ENCODE measurements at regions not wholly inside any gene's neighbourhood (a gene's known extent, or its start where the extent isn't known, plus 50 kb on each side); places are given as distances from the start of the nearest gene placed in this dataset.

DNA sequence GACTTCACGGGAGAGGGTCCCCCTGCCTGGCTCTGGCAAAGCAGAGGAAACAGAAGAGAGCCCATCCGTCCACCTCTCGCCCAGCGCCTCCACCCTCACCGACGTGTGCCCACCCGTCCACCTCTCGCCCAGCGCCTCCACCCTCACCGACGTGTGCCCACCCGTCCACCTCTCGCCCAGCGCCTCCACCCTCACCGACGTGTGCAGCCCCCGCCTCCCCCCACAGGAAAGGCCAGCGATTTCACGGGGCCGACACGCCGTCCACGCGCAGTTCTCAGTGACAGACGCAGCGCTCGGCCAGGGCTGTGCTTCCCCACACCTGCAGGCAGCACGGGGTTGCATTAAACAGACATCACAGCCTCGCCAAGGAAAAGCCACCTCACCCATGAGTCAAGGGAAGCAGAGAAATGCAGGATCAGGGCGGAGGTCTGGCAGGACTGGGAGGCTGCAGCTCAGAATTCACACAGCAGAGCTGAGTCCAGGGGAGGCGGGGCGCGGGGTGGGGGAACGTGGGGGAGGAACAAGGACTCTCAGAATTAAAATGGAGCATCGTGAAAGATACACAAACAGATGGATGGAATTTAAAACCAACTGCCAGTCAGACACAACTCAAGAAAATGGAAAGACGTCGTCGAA lies 377.7 kb downstream of the BRD1 start:
- DNase-seq: no peak

DNA sequence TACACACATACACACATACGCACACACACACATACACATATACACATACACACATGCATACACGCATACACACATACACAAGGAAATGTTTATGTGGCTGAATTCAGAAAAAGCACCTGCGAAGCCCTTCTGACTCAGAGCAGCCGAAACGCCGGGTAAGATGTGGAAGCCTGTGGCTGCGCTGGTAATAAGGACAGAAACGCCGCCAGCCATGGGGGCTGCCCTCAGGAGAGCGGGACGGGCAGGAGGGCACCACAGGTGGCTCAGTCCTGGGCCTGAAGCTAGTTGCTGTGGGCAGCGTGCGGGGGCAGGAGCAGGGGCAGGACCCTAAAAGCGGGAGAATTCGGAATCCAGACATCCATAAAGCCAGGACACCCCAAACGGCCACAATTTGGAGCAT lies 378.3 kb downstream of the BRD1 start:
- no peak for DNase-seq

DNA sequence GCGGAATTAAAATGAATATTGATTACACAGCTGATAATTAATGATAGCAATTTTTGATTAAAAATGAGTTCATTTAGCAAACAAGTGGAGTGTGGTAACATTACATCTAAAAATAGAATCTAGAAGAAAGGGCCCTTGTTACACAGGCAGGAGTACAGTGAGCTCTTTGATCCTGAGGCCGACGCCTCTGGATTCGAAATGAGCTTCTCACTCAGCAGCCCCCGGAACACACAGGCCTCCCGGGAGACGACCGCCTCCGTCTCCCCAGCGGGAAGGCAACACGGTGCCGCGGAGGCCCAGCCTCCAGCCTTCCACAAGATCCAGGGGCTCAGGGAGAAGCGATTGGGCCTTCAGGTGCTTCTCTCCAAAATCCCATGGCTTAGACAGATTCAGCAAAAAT lies 379.1 kb downstream of the BRD1 start:
- no peak for DNase-seq

DNA sequence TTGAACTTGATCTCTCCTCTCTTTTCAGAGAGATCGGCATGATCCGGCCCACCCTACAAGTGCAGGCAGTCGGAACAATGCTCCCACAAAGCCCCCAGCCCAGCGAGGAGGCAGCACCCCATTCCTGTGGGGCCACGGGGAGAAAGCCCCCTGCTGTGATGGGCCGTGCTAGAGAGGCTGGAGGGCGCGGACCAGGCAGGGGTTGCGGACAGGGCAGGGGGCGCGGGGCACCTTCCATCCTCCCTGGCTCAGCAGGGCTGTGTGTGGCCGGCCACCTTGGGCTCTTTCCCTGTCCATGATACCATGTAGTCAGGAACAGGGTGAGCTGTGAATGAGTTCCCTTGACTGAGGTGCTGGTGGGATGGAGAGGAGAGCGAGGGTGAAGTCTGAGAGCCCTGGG lies 379.8 kb downstream of the BRD1 start:
- no peak for DNase-seq

DNA sequence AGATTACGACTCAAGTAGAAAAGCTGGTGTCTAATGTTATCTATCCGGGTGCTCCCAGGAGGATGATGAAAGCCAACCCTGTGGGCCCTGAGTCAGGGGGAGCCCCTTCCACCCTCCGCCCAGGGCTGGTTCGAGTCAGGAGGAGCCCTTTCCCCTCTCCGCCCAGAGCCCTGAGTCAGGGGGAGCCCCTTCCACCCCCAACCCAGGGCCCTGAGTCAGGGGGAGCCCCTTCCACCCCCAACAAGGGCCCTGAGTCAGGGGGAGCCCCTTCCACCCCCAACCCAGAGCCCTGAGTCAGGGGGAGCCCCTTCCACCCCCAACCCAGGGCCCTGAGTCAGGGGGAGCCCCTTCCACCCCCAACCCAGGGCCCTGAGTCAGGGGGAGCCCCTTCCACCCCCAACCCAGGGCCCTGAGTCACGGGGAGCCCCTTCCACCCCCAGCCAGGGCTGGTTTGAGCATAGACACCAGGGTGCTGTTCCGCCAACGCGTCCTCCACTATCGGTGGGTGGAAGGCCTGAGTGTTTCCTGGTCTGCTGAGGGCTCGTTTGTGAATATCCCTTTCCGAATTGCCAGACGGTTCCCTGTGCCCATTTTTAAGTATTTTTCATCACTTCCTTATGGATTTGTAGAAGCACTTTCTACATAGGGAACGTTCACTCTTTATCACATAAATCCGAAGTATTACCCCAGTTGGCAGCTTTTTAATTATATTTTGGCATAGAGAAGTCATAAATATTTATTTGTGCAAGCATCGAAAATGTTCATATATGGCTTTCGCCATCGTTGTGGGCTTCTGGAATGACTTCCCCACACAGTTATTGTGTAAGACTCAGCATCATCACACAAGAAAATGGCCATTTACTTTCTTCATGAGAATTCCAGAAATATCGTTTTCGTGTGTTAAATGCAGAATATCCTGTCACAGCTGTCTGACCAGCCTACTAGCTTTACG lies 380.6 kb downstream of the BRD1 start:
- DNase-seq: no peak

DNA sequence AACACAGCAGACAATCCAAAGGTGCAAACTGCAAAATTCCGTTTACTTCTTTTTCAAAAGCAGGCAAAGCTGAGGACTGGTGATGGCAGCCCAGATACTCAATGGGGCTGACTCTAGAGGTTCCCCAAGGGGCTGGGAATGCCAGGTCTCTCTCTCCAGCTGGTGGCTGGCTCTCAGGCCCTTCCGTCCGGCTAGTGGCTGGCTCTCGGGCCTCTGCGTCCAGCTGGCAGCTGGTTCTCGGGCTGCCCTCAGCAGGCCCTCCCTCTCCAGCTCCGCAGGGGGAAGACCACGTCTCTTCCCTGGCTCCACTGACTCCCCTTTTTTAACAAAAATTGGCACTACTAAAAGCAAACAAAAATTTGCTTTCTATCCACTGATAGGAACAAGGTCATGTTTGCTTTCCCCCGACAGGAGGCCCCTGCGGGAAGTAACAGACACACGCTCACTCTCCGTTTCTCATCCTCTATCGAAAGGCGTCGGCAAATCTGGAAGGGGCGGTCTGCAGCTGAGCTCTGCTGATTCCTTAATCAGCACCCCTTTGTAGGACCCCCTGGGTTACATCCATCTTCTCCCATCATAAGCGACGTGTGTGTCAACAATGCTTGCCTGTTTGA lies 381.4 kb downstream of the BRD1 start:
- DNase-seq: no peak

DNA sequence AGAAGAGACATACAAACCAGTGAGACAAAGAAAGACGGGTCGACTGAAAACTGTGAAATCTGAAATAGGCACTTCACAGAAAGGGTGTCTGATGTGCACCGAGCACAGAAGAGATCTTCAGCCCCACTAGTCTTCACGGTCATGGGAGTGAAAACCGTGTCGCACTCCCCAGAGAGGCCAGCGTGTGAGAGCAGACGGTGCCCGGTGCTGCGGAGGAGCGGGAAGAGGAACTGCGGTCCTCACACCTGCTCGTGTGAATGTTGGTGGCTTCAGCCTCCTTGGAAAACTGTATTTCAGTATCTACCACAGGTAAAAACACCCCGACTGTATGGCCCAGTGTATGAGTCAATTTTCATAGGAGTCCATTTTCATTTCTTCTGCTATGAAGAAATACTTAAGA lies 382.9 kb downstream of the BRD1 start:
- DNase-seq: no peak

DNA sequence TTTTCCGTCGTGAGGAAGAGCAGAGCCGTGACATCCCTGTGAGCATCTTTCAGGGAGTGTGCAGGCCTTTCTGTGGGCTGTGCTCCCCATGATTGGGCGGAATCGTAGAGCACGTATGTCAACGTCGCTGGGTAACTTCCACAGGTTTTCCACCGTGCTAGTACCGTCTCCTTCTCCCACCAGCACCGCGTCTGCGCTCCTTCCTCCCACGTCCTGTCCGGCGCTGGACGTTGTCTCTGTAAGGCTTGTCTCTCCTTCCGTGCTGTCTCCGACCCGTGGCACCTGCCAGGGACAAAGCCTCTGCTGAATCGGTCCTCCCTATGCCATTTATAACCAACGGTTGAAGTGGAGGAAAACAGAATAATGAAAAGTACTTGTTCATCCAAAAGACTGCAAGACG lies 386.7 kb downstream of the BRD1 start:
- DNase-seq: no peak

DNA sequence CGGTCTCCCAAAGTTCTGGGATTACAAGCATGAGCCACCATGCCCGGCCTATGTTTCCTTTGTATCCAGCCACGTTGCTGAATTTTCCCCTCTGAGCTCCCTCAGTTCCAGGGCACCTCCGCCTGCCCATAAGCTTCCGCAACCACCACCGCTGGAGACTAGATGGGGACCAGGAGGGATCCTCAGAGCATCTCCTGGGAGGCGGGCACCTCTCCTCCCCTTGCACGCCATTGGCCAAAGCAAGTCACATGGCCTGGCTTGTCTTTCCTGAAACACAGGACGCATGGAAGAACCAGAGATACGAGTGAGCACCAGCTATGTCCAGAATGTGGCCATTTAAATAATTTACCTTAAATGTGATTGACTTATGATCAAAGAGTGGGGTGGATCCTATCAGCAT lies 388.3 kb downstream of the BRD1 start:
- no peak for DNase-seq

DNA sequence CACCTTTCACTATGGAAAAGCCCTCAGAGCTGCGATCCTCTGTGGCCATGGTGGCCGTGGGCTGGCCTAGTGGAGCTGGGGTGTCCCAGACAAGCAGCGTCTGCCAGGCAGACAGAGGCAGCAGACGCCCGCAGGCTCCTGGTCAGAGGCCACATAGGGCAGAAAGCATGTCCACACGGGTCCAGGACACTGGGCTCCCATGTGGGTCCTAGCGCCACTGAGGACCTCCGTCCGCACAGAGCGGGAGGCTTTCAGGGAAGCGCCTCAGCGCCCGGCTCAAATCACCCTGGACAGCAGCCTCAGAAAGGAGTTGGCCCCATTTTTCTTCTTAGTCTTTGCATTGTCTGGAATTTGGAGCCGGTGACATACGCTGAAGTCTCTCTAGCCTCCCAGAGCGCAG lies 389.7 kb downstream of the BRD1 start:
- no peak for DNase-seq

DNA sequence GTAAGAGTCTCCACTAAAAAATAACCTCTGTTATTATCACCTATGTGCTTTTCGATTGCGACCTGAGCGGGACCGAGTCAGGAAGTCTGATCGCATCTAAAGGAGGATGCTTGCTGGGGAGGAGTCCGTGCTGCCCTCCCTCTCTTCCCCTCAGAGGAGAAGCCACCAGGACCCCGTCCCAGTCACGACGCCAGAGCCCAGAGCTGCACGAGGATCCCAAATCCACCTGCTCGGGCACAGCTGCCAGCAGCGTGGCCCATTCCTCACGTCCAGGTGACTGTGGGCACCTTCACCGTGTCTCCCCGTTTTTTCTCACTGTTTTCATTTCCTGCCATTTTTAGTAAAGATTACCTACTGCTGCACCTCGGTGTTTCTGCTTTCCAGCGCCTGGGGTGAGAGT lies 390.3 kb downstream of the BRD1 start:
- no peak for DNase-seq

DNA sequence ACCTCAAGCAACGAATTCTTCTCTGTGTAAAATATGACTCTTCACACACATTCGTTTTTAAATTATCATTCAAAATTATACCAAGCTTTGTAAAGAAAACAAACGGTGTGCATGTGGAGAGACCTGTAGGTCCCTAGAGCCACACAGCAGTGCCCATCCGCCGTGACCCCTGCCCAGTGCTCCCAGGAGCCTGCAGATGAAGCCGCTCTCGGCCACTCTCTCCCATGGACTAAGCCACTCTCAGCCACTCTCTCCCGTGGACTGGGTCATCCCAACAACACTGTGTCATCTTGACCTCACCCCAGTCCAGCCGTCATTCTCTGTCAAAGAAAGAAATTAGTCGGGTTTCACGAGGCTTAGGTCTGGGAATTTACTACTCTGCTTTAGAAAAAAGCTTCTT lies 391.6 kb downstream of the BRD1 start:
- no peak for DNase-seq

DNA sequence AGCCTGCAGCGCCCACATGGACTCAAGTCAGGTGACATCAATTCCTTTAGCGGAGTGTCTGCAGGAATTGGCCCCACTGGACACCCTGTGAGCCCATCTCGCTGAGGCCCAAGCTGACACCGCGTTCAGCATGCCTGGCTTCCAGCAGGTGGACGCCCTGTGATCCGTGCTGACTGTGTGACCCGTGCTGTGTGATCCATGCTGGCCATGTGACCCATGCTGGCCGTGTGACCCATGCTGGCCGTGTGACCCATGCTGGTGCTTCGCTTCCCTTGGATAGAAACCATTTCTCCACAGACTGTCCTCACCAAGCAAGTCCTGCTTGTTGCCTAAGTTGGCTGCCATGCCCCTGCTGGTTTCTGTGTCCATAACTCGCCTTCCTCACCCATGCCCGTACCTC lies 392.1 kb downstream of the BRD1 start:
- no peak for DNase-seq

DNA sequence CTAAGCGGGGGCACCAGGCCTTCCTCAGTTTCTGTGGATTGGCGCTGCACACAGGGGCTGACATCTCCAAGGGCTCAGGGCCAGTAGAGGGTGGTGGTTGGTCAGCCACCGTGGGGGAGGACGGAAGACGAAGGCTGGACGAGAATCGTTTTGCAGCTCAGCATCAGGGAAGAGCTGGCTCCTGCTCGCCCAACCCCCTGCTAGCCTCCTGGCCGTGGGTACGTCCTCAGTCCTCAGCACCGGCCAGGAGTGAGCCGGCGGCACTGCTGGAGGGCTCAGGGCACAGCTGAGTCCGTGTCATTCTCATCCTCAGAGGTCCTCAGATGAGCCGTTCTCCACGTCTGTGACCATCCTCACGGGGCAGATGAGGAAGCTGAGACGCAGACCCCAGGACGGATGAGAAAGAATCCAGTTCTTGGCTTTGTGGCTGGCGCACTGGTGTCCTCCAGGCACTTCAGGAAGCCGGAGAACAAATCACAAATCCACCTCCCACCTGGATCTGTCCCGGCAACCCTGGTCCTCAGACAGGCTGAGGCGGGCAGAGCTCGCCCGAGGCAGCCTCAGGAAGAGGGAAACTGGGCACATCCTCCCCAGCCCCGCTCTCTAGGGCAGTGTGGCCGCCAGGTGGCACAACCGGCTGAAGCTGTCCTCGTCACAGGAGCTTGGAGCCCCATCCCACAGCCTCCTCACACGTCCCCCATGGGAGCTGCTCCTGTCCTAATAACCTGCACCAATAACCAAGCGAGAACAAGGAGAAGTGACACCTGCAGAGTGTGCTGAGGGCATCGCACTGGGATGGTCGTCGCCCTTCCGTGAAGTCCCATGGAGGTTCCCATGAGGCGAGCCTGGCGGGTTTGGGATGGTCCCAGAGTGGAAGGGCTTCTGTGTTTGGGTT lies 393.7 kb downstream of the BRD1 start:
- DNase-seq: no peak

DNA sequence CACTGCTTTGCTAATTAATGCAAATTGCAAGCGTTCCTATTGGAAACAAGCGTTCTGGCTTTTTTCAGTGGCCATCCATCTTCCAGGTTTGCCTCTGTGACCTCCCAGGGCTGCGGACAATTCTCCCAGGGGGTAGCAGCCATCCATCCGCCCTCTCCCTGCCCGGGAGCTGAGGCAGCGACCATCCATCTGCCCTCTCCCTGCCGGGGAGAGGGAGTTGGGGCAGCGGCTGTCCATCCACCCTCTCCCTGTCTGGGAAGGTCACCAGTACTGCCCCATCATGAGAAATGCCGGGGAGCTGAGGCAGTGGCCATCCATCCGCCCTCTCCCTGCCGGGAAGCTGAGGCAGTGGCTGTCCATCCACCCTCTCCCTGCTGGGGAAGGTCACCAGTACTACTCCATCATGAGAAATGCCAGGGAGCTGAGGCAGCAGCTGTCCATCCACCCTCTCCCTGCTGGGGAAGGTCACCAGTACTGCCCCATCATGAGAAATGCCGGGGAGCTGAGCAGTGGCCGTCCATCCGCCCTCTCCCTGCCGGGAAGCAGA lies 394.7 kb downstream of the BRD1 start:
- DNase-seq: no peak

DNA sequence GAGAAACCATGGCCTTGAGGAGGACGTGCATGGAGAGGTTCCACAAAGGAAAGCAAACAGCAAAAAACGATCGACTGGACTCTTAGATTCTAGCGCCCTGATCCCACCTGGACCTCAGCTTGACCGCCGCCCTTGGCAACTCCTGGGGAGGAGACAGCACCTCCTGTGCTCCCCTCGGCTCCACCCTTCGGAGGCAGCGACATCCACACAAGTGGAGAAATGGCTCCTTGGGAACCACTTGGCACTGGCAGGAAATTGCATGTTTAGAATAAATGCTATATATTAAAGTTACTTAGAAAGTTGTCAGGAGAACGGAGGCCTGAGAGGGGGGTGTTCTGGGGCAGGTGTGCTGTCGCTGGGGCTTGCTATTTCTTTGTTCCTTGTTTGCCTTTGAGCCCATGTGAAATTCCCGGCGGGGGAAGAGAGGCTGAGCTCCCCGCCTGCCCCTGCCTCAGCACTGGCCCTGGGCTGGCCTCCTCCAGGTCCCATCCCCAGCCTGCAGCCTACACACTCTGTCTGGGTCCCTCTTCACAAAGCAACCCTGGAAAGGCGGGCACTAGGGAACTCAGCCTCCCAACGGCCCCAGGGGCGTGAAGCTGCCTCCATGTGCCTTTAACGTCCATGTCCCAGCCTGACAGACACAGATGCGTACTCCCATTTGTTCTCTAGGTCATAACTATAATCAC lies 395.3 kb downstream of the BRD1 start:
- no peak for DNase-seq

DNA sequence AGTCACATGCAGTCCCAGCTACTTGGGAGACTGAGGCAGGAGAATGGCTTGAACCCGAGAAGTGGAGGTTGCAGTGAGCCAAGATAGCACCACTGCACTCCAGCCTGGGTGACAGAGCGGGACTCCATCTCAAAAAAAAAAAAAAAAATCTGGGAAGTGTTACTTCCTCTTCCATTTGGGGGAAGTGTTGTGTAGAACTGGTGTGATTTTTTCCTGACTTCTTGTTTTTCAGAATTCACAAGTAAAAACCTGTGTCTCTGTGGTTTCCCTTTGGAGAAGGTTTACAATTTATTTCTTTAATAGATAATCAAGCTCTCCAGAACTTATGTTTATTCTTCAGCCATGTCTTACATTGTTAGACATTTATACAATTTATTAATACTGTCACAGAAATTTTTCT lies 396.1 kb downstream of the BRD1 start:
- no peak for DNase-seq

DNA sequence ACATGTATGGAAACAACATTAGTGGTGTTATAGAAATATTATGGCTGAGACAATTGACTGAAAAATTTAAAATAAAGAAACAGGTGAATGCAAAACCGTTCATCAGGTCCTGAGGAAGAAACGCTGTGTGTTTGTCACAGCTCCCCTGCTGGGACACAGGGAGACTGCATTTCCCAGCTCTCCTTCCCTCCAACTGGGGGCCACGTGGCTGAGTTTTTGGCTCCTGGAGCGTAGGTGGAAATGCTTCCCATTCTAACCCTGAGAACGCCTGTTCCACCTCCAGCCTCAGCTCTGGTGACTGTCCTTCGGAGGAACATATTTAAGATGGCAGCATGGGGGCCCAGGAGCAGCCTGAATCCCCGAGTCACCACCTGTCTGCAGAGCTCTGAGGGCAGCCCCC lies 398.6 kb downstream of the BRD1 start:
- no peak for DNase-seq

DNA sequence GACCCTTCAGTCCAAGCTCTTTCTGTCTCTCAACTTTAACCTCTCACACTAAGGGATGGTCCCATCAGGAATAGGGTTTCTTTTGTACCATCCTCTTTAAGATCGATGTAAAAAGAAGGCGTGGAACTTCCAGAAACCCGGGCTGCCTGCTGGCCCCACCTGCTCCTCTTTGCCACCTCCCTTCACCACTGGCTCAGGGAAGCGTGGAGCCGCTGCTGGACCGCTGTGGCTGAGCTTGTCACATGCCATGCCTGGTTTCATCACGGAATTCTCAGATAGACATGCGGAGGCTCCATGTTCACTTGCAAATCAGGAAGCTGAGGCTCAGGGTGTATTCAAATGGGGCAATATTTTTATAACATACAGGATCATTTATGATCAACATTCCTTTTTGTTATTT lies 399.7 kb downstream of the BRD1 start:
- no peak for DNase-seq

DNA sequence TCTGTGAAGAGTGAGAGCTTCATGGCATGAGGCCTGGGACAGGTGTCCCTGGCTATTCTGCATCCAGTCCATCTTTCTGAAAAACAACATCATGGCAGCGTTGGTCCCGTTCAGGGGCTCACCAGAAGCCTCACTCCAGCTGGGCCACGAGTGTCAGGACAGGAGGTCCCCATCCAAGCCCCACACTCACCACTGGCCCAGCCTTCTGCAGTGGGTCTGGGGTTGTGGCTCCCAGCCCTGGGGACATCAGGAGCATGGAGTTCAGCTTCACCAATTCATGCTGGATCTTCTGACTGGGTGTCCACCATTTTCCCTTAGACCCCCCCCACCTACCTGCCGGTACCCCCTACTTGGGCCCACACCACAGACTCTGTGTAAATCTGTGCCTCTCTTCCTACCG lies 400.3 kb downstream of the BRD1 start:
- DNase-seq: no peak

DNA sequence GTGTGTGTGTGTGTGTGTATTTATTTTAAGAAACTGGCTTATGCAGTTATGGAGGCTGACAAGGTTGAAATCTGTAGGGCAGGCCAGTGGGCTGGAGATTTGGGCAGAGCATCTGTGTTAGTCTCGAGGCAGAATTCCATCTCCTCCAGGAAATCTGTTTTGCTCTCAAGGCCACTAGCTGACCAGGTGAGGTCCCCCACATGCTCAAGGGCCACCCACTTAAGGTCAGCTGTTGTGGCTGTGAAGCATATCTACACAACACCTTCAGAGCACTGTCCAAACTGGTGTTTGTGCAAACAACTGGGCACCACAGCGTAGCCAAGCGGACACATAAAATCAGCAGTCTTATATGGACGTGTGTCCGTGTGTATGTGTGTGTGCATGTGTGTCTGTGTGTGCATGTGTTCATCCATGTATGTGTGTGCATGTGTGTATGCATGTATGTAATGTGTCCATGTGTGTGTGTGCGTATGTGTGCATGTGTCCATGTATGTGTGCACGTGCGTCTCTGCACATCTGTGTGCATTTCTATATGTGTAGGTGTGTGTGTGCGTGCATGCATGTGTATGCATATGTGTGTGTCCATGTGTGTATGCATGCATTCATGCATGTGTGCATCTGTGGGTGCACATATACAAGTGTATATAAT lies 400.9 kb downstream of the BRD1 start:
- no peak for DNase-seq

DNA sequence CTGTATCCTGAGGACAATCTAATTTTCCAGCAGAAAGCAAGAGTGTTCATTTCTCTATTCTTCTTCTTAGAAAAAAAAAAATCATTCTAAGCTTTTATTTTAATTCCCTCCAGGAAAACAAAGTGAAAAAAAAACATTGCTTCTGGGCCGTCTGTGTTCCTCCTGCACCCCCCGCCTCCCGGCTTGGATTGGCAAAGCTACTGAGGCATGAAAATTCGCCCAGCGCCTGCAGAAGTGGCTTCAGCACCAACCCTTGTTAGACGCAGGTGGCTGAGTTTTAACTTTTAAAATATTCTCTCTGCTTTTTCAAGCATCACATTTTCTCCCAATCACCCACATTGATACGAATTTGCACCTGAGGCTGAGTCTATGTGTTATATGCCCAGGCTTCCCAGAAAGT lies 401.6 kb downstream of the BRD1 start:
- no peak for DNase-seq
